NCI-H2196 (cell line): ENCODE measurements at regions not wholly inside any gene's neighbourhood (a gene's known extent, or its start where the extent isn't known, plus 50 kb on each side); places are given as distances from the start of the nearest gene placed in this dataset.
A peak's percentile ranks its signal among the peaks of the same experiment; 100 is the strongest.

ENCODE experiments used
- DNase-seq: peaks from one replicate; lab custom pipeline; 2025; ENCODE audit not compliant: unreplicated experiment; lab: John Stamatoyannopoulos, UW

DNA sequence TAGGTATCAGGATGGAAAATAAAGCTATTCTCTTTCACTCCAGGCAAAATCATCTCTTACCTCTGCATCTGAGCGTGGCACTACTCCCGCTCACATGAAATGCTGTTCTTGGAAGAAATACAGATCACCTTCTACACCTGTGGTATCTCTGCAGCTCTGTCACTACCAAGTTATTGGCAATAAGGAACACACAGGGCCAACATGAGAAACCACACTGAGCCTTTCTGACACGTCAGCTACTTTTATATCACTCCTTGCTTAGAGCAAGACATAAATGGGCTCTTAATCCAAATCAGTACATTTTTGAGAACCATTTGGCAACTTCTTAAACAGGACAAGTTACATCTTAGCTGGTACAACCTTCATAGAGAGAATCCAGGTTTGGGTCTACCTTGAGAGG lies 101.8 kb upstream of the GUCY1A1 start:
- DNase-seq: no peak

DNA sequence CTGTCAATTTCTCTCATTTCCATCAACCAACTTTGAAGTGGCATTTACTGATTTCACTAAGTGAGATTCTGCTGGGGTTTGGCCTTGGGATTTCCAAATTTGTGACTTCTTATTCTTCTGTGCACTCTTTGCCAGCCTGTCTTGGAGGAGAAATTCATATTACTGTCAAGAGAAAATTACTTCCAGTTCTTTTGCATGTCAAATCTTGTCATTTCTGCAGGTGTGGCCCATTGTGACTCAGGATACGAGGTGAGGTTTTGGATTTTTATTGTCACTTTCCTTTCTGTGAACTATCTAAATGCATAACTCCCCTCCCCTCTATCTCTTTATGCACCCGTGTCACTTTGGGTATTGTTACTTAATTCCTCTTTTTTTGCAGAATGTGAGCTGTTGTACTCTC lies 102.6 kb upstream of the GUCY1A1 start:
- no peak for DNase-seq

DNA sequence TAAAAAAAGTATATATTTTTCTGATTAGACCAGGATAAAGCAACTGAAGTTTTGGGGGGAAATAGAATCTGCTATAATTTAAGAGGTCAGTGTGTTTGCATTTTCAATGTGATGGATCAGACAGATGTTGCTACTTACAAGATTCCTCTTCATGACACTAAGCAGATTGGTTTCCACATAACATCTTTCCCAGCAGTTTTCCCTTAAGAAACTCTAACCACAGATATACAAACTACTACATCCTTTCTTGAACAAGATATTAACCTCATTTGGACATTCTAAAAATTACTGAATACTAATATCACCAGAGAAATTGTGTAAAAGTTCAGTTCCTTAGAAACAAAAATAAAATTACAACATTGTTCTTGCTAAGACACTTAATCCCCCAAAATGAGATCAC lies 106.7 kb upstream of the GUCY1A1 start:
- DNase-seq: no peak

DNA sequence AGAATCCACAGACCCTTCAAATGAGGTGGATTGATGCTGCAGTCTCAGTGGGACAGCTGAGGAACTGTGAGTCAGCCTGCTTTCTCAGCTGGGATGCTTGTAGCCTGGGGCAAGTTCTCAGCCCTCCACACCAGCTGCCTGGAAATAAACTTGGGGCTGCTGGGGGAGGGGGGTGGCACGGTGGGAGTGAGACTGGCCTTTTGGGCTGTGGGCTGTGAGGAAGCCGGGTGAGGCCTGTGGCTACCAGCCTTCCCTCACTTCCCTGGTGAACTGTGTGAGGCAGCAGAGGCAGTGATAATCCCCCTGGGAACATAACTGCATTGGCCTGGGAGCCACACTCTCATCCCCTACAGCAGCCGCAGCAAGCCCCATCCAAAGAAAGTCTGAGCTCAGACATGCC lies 114.5 kb upstream of the GUCY1A1 start:
- no peak for DNase-seq

DNA sequence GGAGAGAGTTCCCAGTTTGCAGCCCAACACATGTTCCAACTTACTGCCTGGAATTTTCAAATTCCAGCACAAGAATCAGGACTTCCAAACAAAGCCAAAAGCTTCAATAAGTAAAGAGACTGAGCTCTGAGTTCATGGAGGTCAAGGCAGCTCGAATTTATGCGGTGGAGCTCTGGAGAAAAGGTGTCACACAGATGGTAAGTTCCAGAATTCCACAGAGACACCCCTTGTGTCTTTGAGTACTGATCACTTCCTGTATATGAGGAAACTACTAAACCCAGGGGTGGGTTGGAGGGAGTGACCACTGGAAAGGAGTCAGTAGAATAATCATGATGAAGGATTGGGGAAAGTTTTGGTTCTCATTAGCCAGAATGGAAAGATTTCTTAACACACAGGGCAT lies 118.5 kb upstream of the GUCY1A1 start:
- no peak for DNase-seq

DNA sequence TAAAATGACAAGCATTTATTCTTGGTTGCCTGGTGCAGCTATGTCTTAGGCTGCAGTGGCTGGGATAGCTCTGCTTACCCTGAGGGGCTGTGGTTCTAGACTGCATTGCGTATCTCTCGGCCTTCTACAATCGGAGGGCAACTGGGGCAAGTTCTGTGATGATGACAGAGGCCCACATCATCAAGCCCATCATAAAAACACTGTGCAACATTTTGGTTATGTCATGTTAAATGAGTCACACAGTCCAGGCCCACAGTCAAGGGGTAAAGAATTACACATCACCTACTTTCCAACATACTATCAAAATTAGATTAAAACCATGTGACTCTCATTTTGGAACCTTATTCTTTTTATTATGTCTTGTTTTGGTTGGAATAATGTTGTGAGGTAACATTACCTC lies 120.2 kb upstream of the GUCY1A1 start:
- no peak for DNase-seq

DNA sequence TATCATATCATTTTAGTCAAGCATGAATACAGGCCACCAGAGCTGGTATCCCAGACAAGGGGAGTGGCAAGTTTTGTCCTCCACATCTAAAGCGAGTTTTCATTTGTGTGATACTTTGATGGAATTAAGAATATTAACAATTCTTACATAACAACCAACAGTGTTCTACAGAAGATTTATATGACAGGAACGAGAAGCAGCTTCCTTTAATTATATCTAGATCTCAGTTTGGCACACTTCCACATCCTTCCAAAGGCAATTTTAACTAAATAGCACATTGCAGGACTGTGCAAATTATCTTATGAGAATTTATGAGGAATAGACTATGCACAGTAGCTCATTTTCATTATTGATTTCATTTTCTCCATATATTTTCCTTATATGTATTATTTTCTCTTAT lies 121.2 kb upstream of the GUCY1A1 start:
- DNase-seq: no peak

DNA sequence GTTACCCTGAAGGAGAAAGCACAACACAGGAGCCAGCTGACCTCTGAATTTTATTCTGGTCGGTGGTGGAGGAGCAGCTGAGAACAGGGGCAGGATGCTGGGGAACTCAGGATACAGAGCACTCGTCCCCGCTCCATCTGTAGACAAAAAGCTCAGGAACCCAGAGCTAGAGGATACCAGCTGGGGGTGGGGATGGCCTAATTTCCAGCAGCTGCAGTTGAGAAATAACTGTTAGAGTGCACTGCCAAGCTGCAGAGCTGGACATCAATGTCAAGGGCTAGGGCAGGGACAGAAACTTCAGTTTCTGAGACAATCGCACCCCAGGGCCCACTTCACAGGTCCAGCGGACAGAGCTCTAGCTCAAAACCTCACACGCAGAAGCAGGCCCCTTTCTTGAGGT lies 122.1 kb upstream of the GUCY1A1 start:
- no peak for DNase-seq

DNA sequence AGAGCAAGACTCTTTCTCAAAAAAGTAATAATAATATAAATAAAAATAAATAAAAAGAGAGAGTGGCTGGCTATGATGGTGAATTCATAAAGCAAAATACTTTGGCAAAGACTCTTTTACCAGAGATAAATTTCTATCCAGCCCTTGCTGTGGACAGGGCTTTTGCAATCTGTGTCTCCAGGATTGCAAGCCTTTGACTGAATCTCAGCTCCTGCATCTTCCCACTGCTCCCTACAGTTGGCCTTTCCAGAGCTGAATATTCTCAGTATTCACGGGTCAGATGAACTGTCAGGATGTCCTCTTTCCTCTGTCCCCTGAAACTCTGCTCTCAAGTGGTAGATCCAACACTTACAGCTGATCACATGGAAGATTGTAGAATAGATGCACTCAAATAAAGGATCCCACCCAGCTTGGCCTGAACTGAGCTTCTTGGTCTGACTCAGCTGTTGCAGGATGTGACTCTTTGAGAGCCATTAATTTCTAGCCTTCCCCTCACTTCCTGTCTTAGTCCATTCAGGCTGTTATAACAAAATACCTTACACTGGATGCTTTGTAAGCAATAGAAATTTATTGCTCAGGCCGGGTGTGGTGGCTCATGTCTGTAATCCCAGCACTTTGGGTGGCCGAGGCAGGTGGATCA lies 123.4 kb upstream of the GUCY1A1 start:
- DNase-seq: no peak

DNA sequence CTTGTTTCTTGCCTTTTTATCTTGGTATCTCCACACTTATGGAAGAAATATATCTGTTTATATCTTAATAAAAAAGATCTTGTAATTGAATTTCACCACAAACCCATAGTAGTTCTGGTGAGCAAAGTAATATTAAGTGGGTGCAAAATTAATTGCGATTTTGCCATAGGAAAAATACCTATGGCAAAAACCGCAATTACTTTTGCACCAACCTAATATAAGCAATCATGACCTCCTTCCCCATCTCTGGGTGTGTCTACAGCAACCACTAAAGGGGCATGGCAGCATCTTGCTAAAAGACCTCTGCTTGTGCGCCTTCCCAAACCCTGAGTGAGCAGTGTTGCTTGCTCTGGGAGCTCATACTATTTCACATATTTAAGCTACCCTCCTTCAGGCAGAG lies 124.2 kb upstream of the GUCY1A1 start:
- DNase-seq: no peak

DNA sequence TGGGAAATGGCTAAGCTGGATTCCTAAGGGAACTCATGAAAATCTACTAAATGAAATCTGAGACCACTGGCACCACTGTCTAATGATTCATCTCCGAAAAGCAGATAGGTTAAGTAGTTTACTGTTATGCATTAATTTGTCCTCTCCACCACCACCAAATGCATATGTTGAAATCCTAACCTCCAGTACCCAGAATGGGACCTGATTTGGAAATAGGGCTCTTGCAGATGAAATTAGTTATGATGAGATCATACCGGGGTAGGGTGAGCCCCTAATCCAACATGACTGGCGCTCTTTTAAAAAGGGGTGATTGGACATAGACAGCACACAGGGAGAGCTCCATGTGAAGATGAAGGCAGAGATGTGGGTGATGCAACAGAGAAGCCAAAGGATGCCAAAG lies 124.9 kb upstream of the GUCY1A1 start:
- no peak for DNase-seq

DNA sequence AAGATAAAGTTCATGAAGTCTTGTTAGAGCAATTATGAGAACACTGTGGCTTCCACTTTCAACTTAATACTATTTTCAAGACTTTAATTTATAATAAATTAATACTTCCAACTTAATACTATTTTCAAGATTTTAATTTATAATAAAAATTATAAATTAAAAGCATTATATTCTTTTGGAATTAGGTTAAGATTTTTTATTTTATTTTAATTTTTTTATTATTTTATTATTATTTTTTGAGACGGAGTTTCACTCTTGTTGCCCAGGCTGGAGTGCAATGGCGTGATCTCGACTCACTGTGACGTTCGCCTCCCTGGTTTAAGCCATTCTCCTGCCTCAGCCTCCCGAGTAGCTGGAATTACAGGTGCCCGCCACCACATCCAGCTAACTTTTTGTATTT lies 126.0 kb upstream of the GUCY1A1 start:
- DNase-seq: no peak

DNA sequence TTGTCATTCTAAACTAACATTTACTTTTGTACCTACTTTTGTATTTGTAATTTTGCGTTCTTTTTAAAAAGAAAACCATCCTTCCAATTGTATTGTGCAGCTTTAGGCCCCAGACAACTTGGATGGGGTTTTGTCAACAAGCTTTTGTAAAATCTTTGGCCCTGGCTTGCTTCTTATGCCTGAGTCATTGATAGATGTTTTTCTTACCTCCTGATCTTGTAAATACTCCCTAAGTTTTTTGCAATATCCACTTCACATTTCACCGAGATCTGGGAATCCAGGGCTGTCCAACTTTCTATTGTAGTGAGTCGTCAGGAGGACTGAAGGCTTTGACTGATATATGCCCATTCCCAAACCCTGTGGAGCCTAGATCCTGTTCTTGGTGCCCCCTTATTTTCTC lies 126.9 kb upstream of the GUCY1A1 start:
- DNase-seq: no peak

DNA sequence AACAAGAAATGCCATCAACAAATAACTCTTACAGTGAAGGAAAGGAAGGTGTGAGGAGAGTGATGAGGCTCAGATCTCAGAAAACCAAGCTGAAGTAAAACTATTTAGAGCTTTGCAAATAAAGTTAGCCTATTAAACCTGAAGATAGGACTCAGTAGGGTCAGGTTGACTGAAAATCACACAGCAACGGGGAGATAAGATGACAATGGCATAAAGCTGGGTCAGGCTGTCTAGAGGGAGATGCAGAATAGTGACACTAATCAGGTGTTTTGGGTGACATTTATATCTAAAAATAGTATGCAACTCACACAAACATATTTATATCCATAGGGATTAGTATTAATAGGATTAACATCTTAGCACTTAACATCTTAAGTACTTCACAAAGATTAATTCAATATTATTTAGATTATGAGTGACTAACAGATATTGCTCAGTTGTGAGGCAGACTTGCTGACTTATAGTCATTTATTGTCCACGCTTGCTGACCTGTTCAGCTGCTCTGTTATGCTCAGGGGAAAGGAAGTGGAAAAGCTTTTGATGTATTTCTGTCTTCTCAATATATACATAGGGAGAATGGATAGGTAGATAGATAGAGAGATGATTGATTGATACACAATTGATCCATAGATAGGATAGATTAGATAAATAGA lies 130.7 kb upstream of the GUCY1A1 start:
- no peak for DNase-seq

DNA sequence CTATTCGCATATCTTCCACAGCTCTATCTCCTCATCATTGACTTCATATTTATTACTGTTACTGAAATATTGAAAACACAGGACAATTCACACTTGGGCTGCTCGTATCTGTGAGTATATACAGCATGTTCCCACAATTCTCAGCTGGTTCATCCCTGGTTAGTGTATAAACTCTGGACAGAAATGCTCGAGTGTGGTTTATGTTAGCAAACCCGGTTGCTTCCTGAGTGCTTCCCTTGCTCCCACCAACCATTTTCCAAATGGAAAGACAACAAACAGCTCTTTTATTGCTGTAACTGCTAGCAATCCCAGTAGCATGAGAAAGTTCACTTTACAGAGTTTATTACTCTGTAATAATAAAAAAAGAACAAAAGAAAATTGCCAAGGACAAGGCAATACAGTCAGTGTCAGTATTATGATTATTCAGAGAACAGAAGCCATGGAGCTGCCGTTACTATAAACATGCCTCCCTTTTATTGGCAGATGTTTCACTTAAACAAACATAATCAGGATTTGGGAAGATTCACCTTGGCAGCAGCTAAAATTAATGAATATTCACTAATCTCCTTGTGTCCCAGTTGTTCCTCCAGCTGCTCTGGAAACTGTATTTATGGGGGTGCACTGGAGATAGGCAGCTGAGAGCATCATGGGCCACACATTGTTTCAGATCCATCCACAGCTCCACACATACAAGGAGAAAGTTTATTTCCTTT lies 134.1 kb upstream of the GUCY1A1 start:
- DNase-seq: no peak

DNA sequence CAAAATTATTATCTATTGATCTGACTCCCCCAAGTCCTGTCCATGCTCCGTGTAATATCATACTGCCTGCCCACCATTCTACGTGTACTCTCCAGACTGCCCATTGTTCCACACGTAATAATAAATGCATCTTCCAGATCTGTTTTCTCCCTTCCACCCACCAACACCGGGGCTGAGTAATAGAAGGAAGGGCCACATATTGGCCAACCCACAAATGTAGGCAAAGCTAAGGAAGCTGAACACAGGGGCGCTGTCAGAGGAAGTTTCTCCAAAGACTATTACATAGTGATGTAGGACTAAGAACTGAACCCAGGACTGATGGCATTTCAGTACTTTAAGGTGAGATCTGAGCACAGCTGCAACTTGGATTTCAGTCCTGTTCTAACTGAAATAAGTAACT lies 135.8 kb upstream of the GUCY1A1 start:
- no peak for DNase-seq

DNA sequence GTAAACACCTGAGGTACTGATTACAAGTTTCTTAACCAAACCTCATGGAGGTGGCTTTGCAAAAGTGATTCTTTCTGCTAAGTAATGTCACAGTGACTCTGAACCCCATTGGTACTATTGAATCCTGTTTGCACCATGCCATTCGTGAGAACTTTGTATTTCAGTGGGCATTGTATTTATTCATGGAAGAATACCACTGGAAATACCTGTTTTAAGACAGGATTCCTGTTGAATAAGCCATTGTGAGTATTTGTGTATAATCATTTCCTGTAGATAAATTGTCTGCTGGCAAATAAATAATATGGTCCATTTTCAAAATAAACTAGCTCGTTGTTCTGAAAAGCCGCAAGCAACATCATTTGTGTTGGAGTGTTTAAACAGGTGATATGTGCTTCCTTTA lies 136.4 kb upstream of the GUCY1A1 start:
- DNase-seq: peak; percentile 25

DNA sequence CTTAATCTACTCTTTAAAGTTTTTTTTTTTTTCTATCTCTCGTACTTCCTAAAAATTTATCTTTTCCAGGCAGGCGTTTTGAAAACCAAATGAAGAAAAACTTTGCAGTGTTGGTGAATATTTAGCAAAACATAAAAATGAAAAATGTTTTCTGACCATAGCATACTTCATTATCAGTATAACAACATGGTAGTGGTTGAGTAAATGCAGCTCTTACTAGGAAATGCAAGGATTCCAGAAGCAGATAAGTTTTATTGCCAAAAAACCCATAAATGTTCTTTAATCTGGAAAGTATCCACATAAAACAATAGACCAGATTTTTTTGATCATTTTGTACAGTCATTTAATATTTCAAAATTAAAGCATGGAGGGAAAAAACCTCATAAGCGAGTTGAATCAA lies 136.9 kb upstream of the GUCY1A1 start:
- DNase-seq: no peak

DNA sequence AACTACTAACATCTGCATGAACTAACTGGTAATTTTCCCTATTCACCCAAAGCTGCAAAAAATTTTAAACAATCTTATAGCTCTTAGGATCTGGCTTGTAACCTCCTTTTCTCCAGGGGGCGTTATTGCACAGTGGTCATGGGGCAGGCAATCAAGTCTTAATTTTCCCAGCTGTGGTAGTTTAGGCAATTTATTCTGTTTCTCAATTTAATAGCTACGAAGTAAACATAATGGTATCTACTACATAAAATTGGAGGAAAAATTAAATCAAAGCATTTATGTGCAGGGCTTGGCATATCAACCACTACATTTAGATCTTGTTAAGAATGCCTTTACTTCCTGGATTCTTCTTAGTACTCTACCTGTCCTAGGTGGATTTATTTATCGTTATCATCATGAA lies 137.4 kb upstream of the GUCY1A1 start:
- no peak for DNase-seq

DNA sequence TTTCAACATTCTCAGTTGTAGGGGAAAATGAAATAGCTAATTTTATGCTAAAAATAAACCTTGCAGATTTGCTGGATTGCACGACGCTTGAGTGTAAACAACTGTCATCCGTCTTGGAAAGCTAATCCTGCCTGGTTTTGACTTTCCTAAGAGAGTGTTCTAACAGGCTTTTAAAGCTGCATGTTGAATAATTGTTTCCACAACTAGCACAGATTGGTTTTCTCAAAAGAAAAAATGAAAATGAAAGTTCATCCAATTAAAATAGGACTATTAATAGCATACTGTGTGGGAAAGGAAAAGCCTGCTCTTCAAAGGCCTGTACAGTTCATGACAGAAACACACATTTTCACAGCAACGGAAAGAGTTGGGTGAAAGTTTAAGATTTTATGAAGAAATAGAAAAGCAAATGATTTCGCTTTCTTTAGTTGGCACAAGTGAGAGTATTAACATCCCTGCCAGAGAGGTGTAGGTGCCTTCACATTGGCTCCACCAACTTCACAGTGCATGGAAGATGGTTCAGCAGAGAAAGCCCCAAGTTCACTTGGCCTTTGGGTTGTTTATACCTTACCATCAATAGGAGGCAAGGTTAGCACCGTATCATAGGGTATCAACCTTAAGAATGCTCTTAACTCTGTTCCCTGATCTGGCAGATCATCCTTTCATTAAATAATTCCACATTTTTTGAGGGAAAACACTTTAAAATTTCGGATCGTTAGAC lies 140.0 kb upstream of the GUCY1A1 start:
- DNase-seq: no peak

DNA sequence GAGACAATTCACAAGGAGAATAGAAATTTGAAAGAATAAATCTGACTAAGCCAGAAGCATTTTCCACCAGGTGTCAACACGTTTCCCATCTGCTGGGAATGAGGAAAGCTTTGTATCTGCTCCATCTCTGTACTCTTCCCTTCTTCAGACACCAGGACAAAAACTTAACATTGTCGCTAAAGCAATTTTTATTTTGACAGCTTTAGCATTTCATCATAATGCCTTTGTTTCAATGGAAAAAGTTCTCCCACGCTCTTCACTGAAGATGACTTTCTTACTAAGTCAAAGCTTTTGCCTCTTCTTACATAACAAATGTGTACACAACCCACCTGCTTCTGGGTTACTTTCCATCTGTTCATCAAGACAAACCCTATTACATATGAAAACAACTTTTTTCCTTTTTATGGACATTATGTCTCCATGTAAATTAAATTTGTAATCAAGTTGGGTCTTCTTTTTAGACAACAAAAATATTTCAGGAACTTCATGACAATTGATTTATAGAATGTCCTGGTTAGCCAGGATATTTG lies 141.7 kb upstream of the GUCY1A1 start:
- DNase-seq: no peak

DNA sequence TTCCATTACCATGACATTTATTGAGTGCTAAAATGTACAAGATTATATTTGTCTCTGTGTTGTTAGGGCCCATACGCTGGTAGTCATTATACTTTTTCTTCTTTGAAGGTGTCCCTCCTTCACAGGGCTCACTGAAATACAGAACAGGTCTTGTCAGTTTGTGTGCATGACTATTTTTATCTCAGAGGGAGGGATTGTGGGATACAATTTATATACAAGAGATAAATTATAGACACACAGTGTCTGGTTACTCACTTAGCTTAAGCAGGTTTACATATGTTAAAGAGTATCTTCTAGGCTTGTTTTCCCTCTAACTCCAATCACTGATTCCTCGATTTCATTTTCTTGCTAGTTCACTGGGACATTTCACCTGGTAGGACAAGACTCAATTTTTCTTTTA lies 143.3 kb upstream of the GUCY1A1 start:
- DNase-seq: no peak
